ENCODE measurements at regions not wholly inside any gene's neighbourhood (a gene's known extent, or its start where the extent isn't known, plus 50 kb on each side); places are given as distances from the start of the nearest gene placed in this dataset.

DNA sequence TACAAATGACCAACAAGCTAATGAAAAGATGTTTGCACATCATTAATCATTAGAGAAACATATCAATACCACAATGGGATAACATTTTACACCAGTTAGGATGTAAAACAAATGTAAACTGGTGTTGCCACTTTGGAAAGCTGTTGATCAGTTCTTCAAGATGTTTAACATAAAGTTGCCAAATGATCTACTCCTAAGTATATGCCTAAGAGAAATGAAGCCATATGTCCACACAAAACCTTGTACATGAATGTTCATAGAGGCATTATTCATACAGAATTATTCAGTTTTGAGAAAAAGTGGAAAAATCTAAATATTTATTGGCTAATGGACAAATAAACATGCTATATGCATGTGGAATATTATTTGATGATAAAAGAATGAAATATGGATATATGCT lies 136.9 kb upstream of the KITLG start:
- Mint-ChIP-seq H3K27ac (no peak overlapping the region), H3K36me3 (ENCODE audit: low read depth) (no peaks in the 10 kb centered on the region), H3K9me3 (peaks cover 6% of the 10 kb centered on the region), H3K4me1 (peaks cover 7% of the 10 kb centered on the region), H3K4me3 (no peak overlapping the region), H3K27me3 (ENCODE audit: insufficient read depth) (no peaks in the 10 kb centered on the region)
- TF ChIP-seq, protein P1, sequence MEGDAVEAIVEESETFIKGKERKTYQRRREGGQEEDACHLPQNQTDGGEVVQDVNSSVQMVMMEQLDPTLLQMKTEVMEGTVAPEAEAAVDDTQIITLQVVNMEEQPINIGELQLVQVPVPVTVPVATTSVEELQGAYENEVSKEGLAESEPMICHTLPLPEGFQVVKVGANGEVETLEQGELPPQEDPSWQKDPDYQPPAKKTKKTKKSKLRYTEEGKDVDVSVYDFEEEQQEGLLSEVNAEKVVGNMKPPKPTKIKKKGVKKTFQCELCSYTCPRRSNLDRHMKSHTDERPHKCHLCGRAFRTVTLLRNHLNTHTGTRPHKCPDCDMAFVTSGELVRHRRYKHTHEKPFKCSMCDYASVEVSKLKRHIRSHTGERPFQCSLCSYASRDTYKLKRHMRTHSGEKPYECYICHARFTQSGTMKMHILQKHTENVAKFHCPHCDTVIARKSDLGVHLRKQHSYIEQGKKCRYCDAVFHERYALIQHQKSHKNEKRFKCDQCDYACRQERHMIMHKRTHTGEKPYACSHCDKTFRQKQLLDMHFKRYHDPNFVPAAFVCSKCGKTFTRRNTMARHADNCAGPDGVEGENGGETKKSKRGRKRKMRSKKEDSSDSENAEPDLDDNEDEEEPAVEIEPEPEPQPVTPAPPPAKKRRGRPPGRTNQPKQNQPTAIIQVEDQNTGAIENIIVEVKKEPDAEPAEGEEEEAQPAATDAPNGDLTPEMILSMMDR (conservative IDR thresholded peaks at IDR 0.05): no peak
- Histone ChIP-seq H3K9ac (ENCODE audit: extremely low read depth, low read length, poor library complexity, severe bottlenecking) (no peak overlapping the region), H3K4me3 (ENCODE audit: low read length) (no peak overlapping the region), H3K27me3 (ENCODE audit: control insufficient read depth, insufficient read depth, low read length, poor library complexity, severe bottlenecking) (no peaks in the 10 kb centered on the region), H3K36me3 (ENCODE audit: control insufficient read depth, insufficient read depth, low read length) (no peaks in the 10 kb centered on the region), H3K4me1 (ENCODE audit: control insufficient read depth, insufficient read depth, low read length) (no peaks in the 10 kb centered on the region), H3K27ac (ENCODE audit: low read depth, low read length) (no peak overlapping the region), H3K9me3 (ENCODE audit: control insufficient read depth, low read length) (no peaks in the 10 kb centered on the region)
- DNase-seq: no peak

DNA sequence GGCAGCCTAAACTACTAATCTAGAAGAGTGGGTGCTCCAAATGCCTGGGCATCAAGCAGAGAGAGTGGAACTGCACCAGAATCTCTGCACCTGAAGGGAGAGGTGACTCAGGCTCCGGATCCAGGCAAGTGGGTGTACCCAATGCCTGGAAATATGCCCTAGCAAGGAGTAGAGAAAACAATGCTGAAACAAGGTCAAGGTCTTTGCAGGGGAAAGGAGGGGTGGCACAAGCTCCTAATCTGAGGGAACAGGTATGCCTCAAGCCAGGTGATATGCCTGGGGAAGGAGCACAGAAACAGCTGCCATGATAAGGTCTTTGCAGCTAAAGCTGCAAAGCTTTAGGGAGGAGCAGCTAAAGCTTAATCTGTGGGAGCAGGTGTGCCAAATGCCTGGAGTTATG lies 136.0 kb upstream of the KITLG start:
- no peaks in the 10 kb centered on the region for H3K27me3 ChIP-seq (ENCODE audit: control insufficient read depth, insufficient read depth, low read length, poor library complexity, severe bottlenecking)
- Mint-ChIP-seq H3K4me3 (no peak overlapping the region), H3K9me3 (peaks cover 8% of the 10 kb centered on the region), H3K27ac (no peak overlapping the region), H3K36me3 (ENCODE audit: low read depth) (no peaks in the 10 kb centered on the region), H3K4me1 (peaks cover 7% of the 10 kb centered on the region), H3K27me3 (ENCODE audit: insufficient read depth) (no peaks in the 10 kb centered on the region)
- H3K9ac ChIP-seq (ENCODE audit: extremely low read depth, low read length, poor library complexity, severe bottlenecking): no peak overlapping the region
- H3K36me3 ChIP-seq (ENCODE audit: control insufficient read depth, insufficient read depth, low read length): no peaks in the 10 kb centered on the region
- no peak for DNase-seq
- WGBS, 2 experiments (ENCODE audit: insufficient coverage in 1 of 2, insufficient read length in 1 of 2): 94 to 100% methylated on average over 1 of the region's 1 CpG
- no peak overlapping the region for H3K27ac ChIP-seq (ENCODE audit: low read depth, low read length)
- no peak overlapping the region for H3K4me3 ChIP-seq (ENCODE audit: low read length)
- no peaks in the 10 kb centered on the region for H3K4me1 ChIP-seq (ENCODE audit: control insufficient read depth, insufficient read depth, low read length)
- TF ChIP-seq, protein P1 (conservative IDR thresholded peaks at IDR 0.05): no peak
- H3K9me3 ChIP-seq (ENCODE audit: control insufficient read depth, low read length): no peaks in the 10 kb centered on the region

DNA sequence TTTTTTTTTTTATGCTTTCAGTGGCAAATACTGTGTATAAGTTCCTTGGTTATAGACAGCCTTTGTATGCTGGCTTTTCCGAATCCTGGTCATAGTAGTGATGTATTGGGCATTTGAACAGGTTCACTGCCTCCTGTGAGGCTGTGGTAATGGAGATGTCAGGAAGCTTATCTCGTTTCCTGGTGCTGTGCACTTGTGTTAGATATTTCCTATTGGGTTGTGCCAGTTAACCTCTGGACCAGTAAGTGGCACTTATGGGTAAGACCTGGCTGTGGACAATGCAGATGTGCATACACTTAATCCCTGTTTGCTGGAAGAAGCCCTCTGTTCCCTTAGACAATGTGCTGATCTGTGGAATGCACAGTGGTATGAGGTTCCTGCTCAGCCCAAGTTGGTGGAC lies 135.4 kb upstream of the KITLG start:
- TF ChIP-seq, protein P1 (conservative IDR thresholded peaks at IDR 0.05): no peak
- no peaks in the 10 kb centered on the region for H3K36me3 Mint-ChIP-seq (ENCODE audit: low read depth)
- 89 to 100% methylated on average over 1 to 2 of the region's 2 CpGs for WGBS, 2 experiments (ENCODE audit: insufficient coverage in 1 of 2, insufficient read length in 1 of 2)

More for the DNA sequence above, 135.4 kb upstream of the KITLG start:
- Histone ChIP-seq H3K27ac (ENCODE audit: low read depth, low read length) (no peak overlapping the region), H3K9ac (ENCODE audit: extremely low read depth, low read length, poor library complexity, severe bottlenecking) (no peak overlapping the region), H3K4me1 (ENCODE audit: control insufficient read depth, insufficient read depth, low read length) (no peaks in the 10 kb centered on the region), H3K9me3 (ENCODE audit: control insufficient read depth, low read length) (no peaks in the 10 kb centered on the region), H3K36me3 (ENCODE audit: control insufficient read depth, insufficient read depth, low read length) (no peaks in the 10 kb centered on the region), H3K27me3 (ENCODE audit: control insufficient read depth, insufficient read depth, low read length, poor library complexity, severe bottlenecking) (no peaks in the 10 kb centered on the region), H3K4me3 (ENCODE audit: low read length) (no peak overlapping the region)
- Mint-ChIP-seq H3K27me3 (ENCODE audit: insufficient read depth) (no peaks in the 10 kb centered on the region), H3K27ac (no peak overlapping the region), H3K4me3 (no peak overlapping the region), H3K9me3 (peaks cover 8% of the 10 kb centered on the region), H3K4me1 (peaks cover 7% of the 10 kb centered on the region)
- no peak for DNase-seq
